NT2/D1 (cell line): ENCODE measurements at regions not wholly inside any gene's neighbourhood (a gene's known extent, or its start where the extent isn't known, plus 50 kb on each side); places are given as distances from the start of the nearest gene placed in this dataset.

Source experiments
- DNase-seq: peaks from one replicate; pipeline ENCODE4 v3.0.0-alpha.2; 2011; ENCODE audit warnings: low read depth, low spot score
- H3K27me3 ChIP-seq: 2 replicates; pipeline ENCODE4 v1.6.0; 2011; ENCODE audit warnings: mild to moderate bottlenecking; ENCODE audit not compliant: insufficient read length, insufficient read depth
- H3K36me3 ChIP-seq: 2 replicates; pipeline ENCODE4 v1.6.1; 2011; ENCODE audit warnings: mild to moderate bottlenecking, low read length, mixed read lengths; ENCODE audit not compliant: insufficient read depth, insufficient read length
- H3K4me1 ChIP-seq: 2 replicates; pipeline ENCODE4 v1.5.1; 2011; ENCODE audit not compliant: insufficient read depth, insufficient read length
- H3K4me3 ChIP-seq: 2 replicates; pipeline ENCODE4 v1.5.1; 2011; ENCODE audit warnings: low read depth; ENCODE audit not compliant: insufficient read length
- H3K9ac ChIP-seq: 2 replicates; pipeline ENCODE4 v1.6.0; 2011; ENCODE audit warnings: low read depth; ENCODE audit not compliant: insufficient read length
- H3K9me3 ChIP-seq: 2 replicates; pipeline ENCODE4 v1.5.1; 2011; ENCODE audit warnings: mild to moderate bottlenecking, low read length; ENCODE audit not compliant: insufficient read depth
- SUZ12 ChIP-seq: IDR thresholded peaks from 2 replicates; pipeline ENCODE4 v1.6.1; 2011; ENCODE audit not compliant: insufficient read length, insufficient read depth; ENCODE audit errors: extremely low read depth
- YY1 ChIP-seq: IDR thresholded peaks from 2 replicates; pipeline ENCODE4 v1.6.1; 2011; ENCODE audit not compliant: insufficient read length, insufficient read depth
- ZNF274 ChIP-seq: IDR thresholded peaks from 2 replicates; pipeline ENCODE4 v1.6.1; 2011; ENCODE audit warnings: mild to moderate bottlenecking, low read depth, low read length

- Histone ChIP-seq H3K27me3 (peaks cover 4% of the 10 kb centered on the region), H3K9me3 (no peaks in the 10 kb centered on the region), H3K4me1 (no peaks in the 10 kb centered on the region), H3K4me3 (no peak overlapping the region), H3K36me3 (no peaks in the 10 kb centered on the region), H3K9ac (no peak overlapping the region)
- DNase-seq = no peak
- TF ChIP-seq YY1 = no peak
- no peak for TF ChIP-seq ZNF274
- TF ChIP-seq SUZ12 = no peak
These were observed 133.7 kb downstream of the RCN1 start for GRCh38 chr11:32224580-32224979.

GRCh38 chr11:32225571-32226285 is 134.9 kb downstream of the RCN1 start:
- Histone ChIP-seq H3K9me3 (no peaks in the 10 kb centered on the region), H3K4me1 (no peaks in the 10 kb centered on the region), H3K9ac (no peak overlapping the region), H3K4me3 (no peak overlapping the region), H3K27me3 (peaks cover 4% of the 10 kb centered on the region), H3K36me3 (no peaks in the 10 kb centered on the region)
- no peak for DNase-seq
- TF ChIP-seq ZNF274 (no peak), SUZ12 (no peak), YY1 (no peak)

GRCh38 chr11:32226480-32226879 is 135.6 kb downstream of the RCN1 start:
- DNase-seq = no peak
- H3K27me3 ChIP-seq = peaks cover 4% of the 10 kb centered on the region
- no peaks in the 10 kb centered on the region for H3K9me3 ChIP-seq
- no peak overlapping the region for H3K4me3 ChIP-seq
- H3K36me3 ChIP-seq = no peaks in the 10 kb centered on the region
- H3K4me1 ChIP-seq = no peaks in the 10 kb centered on the region
- H3K9ac ChIP-seq = no peak overlapping the region
- no peak for TF ChIP-seq YY1

GRCh38 chr11:32229576-32230240 is 138.8 kb downstream of the RCN1 start:
- TF ChIP-seq ZNF274 = no peak
- H3K36me3 ChIP-seq = no peaks in the 10 kb centered on the region
- no peaks in the 10 kb centered on the region for H3K9me3 ChIP-seq
- no peak for DNase-seq
- peaks cover 4% of the 10 kb centered on the region for H3K27me3 ChIP-seq
- H3K4me1 ChIP-seq = no peaks in the 10 kb centered on the region
- H3K9ac ChIP-seq = no peak overlapping the region
- no peak overlapping the region for H3K4me3 ChIP-seq

- Histone ChIP-seq H3K9me3 (no peaks in the 10 kb centered on the region), H3K4me1 (no peaks in the 10 kb centered on the region), H3K4me3 (no peak overlapping the region), H3K27me3 (no peaks in the 10 kb centered on the region), H3K36me3 (no peaks in the 10 kb centered on the region), H3K9ac (no peak overlapping the region)
- no peak for TF ChIP-seq ZNF274
- TF ChIP-seq SUZ12 = no peak
- no peak for TF ChIP-seq YY1
- DNase-seq = peak; percentile 36
These were observed 141.1 kb downstream of the RCN1 start for GRCh38 chr11:32231909-32232493.

- Histone ChIP-seq H3K4me1 (no peaks in the 10 kb centered on the region), H3K4me3 (no peak overlapping the region), H3K36me3 (no peaks in the 10 kb centered on the region), H3K9ac (no peak overlapping the region), H3K27me3 (no peaks in the 10 kb centered on the region), H3K9me3 (no peaks in the 10 kb centered on the region)
- no peak for DNase-seq
- no peak for TF ChIP-seq SUZ12
- no peak for TF ChIP-seq ZNF274
- no peak for TF ChIP-seq YY1
These were observed 141.6 kb downstream of the RCN1 start for GRCh38 chr11:32232516-32232915.

GRCh38 chr11:32233276-32233675 is 142.4 kb downstream of the RCN1 start:
- H3K27me3 ChIP-seq = no peaks in the 10 kb centered on the region
- H3K4me1 ChIP-seq = no peaks in the 10 kb centered on the region
- no peak for DNase-seq
- H3K36me3 ChIP-seq = no peaks in the 10 kb centered on the region
- no peaks in the 10 kb centered on the region for H3K9me3 ChIP-seq
- H3K9ac ChIP-seq = no peak overlapping the region
- H3K4me3 ChIP-seq = no peak overlapping the region
- TF ChIP-seq SUZ12 = no peak
- TF ChIP-seq YY1 = no peak
- no peak for TF ChIP-seq ZNF274
